ENCODE measurements at regions not wholly inside any gene's neighbourhood (a gene's known extent, or its start where the extent isn't known, plus 50 kb on each side); places are given as distances from the start of the nearest gene placed in this dataset.

DNA sequence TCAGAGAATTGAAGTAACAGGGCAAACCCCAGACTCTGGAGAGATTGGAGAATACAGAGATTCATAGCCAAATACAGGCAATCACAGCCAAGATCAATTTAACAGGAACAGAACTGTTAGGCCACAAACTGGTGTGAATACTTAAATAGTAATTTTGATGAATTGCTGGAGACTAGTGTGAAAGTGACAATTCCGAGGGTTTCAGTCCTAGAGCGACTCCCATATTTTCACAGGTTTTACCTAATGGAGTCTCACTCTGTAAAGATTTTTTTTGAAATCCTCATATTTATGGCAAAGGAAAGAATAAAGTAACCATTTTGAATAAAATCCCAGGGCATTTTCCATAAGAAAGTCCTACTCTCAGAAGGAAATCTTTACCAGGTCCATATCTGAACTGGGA lies 135.5 kb downstream of the MMUT start:
- no peak for TF ChIP-seq EZH2 (IDR thresholded peaks at IDR 0.05; ENCODE audit: low read length)
- TF ChIP-seq, protein P1, sequence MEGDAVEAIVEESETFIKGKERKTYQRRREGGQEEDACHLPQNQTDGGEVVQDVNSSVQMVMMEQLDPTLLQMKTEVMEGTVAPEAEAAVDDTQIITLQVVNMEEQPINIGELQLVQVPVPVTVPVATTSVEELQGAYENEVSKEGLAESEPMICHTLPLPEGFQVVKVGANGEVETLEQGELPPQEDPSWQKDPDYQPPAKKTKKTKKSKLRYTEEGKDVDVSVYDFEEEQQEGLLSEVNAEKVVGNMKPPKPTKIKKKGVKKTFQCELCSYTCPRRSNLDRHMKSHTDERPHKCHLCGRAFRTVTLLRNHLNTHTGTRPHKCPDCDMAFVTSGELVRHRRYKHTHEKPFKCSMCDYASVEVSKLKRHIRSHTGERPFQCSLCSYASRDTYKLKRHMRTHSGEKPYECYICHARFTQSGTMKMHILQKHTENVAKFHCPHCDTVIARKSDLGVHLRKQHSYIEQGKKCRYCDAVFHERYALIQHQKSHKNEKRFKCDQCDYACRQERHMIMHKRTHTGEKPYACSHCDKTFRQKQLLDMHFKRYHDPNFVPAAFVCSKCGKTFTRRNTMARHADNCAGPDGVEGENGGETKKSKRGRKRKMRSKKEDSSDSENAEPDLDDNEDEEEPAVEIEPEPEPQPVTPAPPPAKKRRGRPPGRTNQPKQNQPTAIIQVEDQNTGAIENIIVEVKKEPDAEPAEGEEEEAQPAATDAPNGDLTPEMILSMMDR (optimal IDR thresholded peaks at IDR 0.05 in 1 of 3, IDR thresholded peaks at IDR 0.05 in 1 of 3, conservative IDR thresholded peaks at IDR 0.05 in 1 of 3; ENCODE audit: extremely low read depth in 1 of 3, insufficient read depth in 2 of 3, low read length in 3 of 3): no peak

Measured in keratinocyte (primary cell).